ENCODE measurements at regions not wholly inside any gene's neighbourhood (a gene's known extent, or its start where the extent isn't known, plus 50 kb on each side); places are given as distances from the start of the nearest gene placed in this dataset.

- Histone ChIP-seq H3K79me2 (ENCODE audit: insufficient read depth, low read length) (no peaks in the 10 kb centered on the region), H3K23ac (ENCODE audit: insufficient read length, low read depth, low read length) (no peak overlapping the region), H3K14ac (ENCODE audit: insufficient read depth, low read length) (no peak overlapping the region), H3K9me3 (ENCODE audit: control insufficient read depth, low read depth, low read length) (no peaks in the 10 kb centered on the region), H2BK12ac (ENCODE audit: insufficient read length, low read depth, low read length) (no peak overlapping the region), H3T11ph (ENCODE audit: low read length) (no peak overlapping the region), H2BK120ac (ENCODE audit: low read depth, low read length, poor library complexity, severe bottlenecking) (no peak overlapping the region), H2BK5ac (ENCODE audit: insufficient read length, low read length) (no peak overlapping the region), H2AK5ac (ENCODE audit: insufficient read length, low read length) (no peak overlapping the region), H3K4ac (ENCODE audit: low read depth, low read length) (no peak overlapping the region), H4K5ac (ENCODE audit: insufficient read length, low read depth, low read length) (no peak overlapping the region), H3K9ac (ENCODE audit: extremely low read depth, insufficient read length, low read length) (no peak overlapping the region), H2BK15ac (ENCODE audit: low read depth, low read length) (no peak overlapping the region), H3K27ac (ENCODE audit: insufficient read length, low read depth, low read length) (no peak overlapping the region), H3K4me2 (ENCODE audit: insufficient read depth, insufficient read length, low read length) (no peak overlapping the region), H3K27me3 (ENCODE audit: insufficient read depth, low read length) (no peaks in the 10 kb centered on the region), H3K79me1 (ENCODE audit: insufficient read depth, low read depth, low read length, poor library complexity, severe bottlenecking) (no peaks in the 10 kb centered on the region), H3K18ac (ENCODE audit: insufficient read length, low read depth, low read length) (no peak overlapping the region), H4K91ac (ENCODE audit: insufficient read length, low read depth, low read length) (no peak overlapping the region), H3K56ac (ENCODE audit: insufficient read length, low read depth, low read length) (no peak overlapping the region), H3K4me1 (ENCODE audit: insufficient read depth, low read length) (no peaks in the 10 kb centered on the region), H2BK20ac (ENCODE audit: low read depth, low read length, poor library complexity, severe bottlenecking) (no peak overlapping the region), H4K8ac (replicated peaks; ENCODE audit: insufficient read length, low read depth, low read length) (no peak overlapping the region), H3K23me2 (ENCODE audit: insufficient read length, low read depth, low read length, poor library complexity, severe bottlenecking) (no peaks in the 10 kb centered on the region), H2AFZ (ENCODE audit: low read length) (no peak overlapping the region), H4K20me1 (ENCODE audit: control insufficient read depth, insufficient read depth, insufficient read length) (no peaks in the 10 kb centered on the region)
- TF ChIP-seq CTCF (conservative IDR thresholded peaks at IDR 0.05) = no peak
- no peak overlapping the region for H3K4me3 Mint-ChIP-seq
- no peak overlapping the region for H3K27ac Mint-ChIP-seq
- H3K27me3 Mint-ChIP-seq (ENCODE audit: low read depth) = peaks cover 3% of the 10 kb centered on the region; the same call in 1 of the 2 replicates
- H3K4me1 Mint-ChIP-seq = peaks cover 15 to 18% of the 10 kb centered on the region in 2 experiments
- WGBS (ENCODE audit: extremely low coverage, insufficient read length, low lambda C conversion rate) = no CpG with 5 or more reads among the region's 1 CpG
- DNase-seq = no peak
- H3K36me3 Mint-ChIP-seq (ENCODE audit: insufficient read depth in 1 of 3, low read depth in 3 of 3) = no peaks in the 10 kb centered on the region; a peak in 1 of 7 replicates
- H3K9me3 Mint-ChIP-seq = peaks cover 0 to 5% of the 10 kb centered on the region in 2 experiments; a peak in 1 of 5 replicates
Observed at GRCh38 chr19:28142258-28142657, 1070.7 kb downstream of the UQCRFS1 start.
